ENCODE measurements at regions not wholly inside any gene's neighbourhood (a gene's known extent, or its start where the extent isn't known, plus 50 kb on each side); places are given as distances from the start of the nearest gene placed in this dataset.

GRCh38 chr10:14448197-14448990 lies 117.7 kb upstream of the FRMD4A start:
- Histone ChIP-seq H3K36me3 (ENCODE audit: insufficient read depth, low read length) (no peaks in the 10 kb centered on the region), H4K20me1 (ENCODE audit: insufficient read depth, low read length, poor library complexity, severe bottlenecking) (no peaks in the 10 kb centered on the region), H3K4me2 (ENCODE audit: low read depth, low read length, poor library complexity, severe bottlenecking) (no peak overlapping the region), H2AFZ (ENCODE audit: low read length) (no peak overlapping the region), H3K4me1 (ENCODE audit: insufficient read depth, low read length, poor library complexity, severe bottlenecking) (no peaks in the 10 kb centered on the region), H3F3A (ENCODE audit: low read depth) (no peaks in the 10 kb centered on the region), H3K79me2 (ENCODE audit: insufficient read depth, low read length) (no peaks in the 10 kb centered on the region), H3K9me3 (ENCODE audit: insufficient read depth, low read depth, low read length) (no peaks in the 10 kb centered on the region), H3K27me3 (ENCODE audit: insufficient read depth, low read length, poor library complexity, severe bottlenecking) (no peaks in the 10 kb centered on the region), H3K9me2 (replicated peaks; ENCODE audit: low read depth, low read length) (no peaks in the 10 kb centered on the region), H3K4me3 (ENCODE audit: low read length, poor library complexity, severe bottlenecking) (no peak overlapping the region), H3K9ac (ENCODE audit: low read depth, low read length, poor library complexity, severe bottlenecking) (no peak overlapping the region)
- TF ChIP-seq EZH2phosphoT487 (IDR thresholded peaks at IDR 0.05; ENCODE audit: borderline replicate concordance) (no peak), CTCF (conservative IDR thresholded peaks at IDR 0.05; ENCODE audit: low read length) (no peak)

GRCh38 chr10:14447094-14447839 lies 116.5 kb upstream of the FRMD4A start:
- H3K27me3 ChIP-seq (ENCODE audit: insufficient read depth, low read length, poor library complexity, severe bottlenecking), result no peaks in the 10 kb centered on the region
- H3K79me2 ChIP-seq (ENCODE audit: insufficient read depth, low read length), result no peaks in the 10 kb centered on the region
- no peaks in the 10 kb centered on the region for H3K4me1 ChIP-seq (ENCODE audit: insufficient read depth, low read length, poor library complexity, severe bottlenecking)
- H3K9me2 ChIP-seq (replicated peaks; ENCODE audit: low read depth, low read length), result no peaks in the 10 kb centered on the region
- H3K4me3 ChIP-seq (ENCODE audit: low read length, poor library complexity, severe bottlenecking), result no peak overlapping the region
- no peak overlapping the region for H2AFZ ChIP-seq (ENCODE audit: low read length)
- no peaks in the 10 kb centered on the region for H4K20me1 ChIP-seq (ENCODE audit: insufficient read depth, low read length, poor library complexity, severe bottlenecking)
- H3K9me3 ChIP-seq (ENCODE audit: insufficient read depth, low read depth, low read length), result no peaks in the 10 kb centered on the region
- TF ChIP-seq CTCF (conservative IDR thresholded peaks at IDR 0.05; ENCODE audit: low read length) (no peak), EZH2phosphoT487 (IDR thresholded peaks at IDR 0.05; ENCODE audit: borderline replicate concordance) (no peak)
- H3K36me3 ChIP-seq (ENCODE audit: insufficient read depth, low read length), result no peaks in the 10 kb centered on the region
- no peak overlapping the region for H3K4me2 ChIP-seq (ENCODE audit: low read depth, low read length, poor library complexity, severe bottlenecking)
- no peak overlapping the region for H3K9ac ChIP-seq (ENCODE audit: low read depth, low read length, poor library complexity, severe bottlenecking)
- H3F3A ChIP-seq (ENCODE audit: low read depth), result no peaks in the 10 kb centered on the region

- no peaks in the 10 kb centered on the region for H3K9me3 ChIP-seq (ENCODE audit: insufficient read depth, low read depth, low read length)
- H3K79me2 ChIP-seq (ENCODE audit: insufficient read depth, low read length), result no peaks in the 10 kb centered on the region
- TF ChIP-seq CTCF (conservative IDR thresholded peaks at IDR 0.05; ENCODE audit: low read length) (no peak), EZH2phosphoT487 (IDR thresholded peaks at IDR 0.05; ENCODE audit: borderline replicate concordance) (no peak)
- no peaks in the 10 kb centered on the region for H3K4me1 ChIP-seq (ENCODE audit: insufficient read depth, low read length, poor library complexity, severe bottlenecking)
- H3F3A ChIP-seq (ENCODE audit: low read depth), result no peaks in the 10 kb centered on the region
- no peak overlapping the region for H3K4me2 ChIP-seq (ENCODE audit: low read depth, low read length, poor library complexity, severe bottlenecking)
- H4K20me1 ChIP-seq (ENCODE audit: insufficient read depth, low read length, poor library complexity, severe bottlenecking), result no peaks in the 10 kb centered on the region
- no peak overlapping the region for H3K9ac ChIP-seq (ENCODE audit: low read depth, low read length, poor library complexity, severe bottlenecking)
- no peak overlapping the region for H2AFZ ChIP-seq (ENCODE audit: low read length)
- H3K36me3 ChIP-seq (ENCODE audit: insufficient read depth, low read length), result no peaks in the 10 kb centered on the region
- H3K9me2 ChIP-seq (replicated peaks; ENCODE audit: low read depth, low read length), result no peaks in the 10 kb centered on the region
- H3K27me3 ChIP-seq (ENCODE audit: insufficient read depth, low read length, poor library complexity, severe bottlenecking), result no peaks in the 10 kb centered on the region
- H3K4me3 ChIP-seq (ENCODE audit: low read length, poor library complexity, severe bottlenecking), result no peak overlapping the region
Observed at GRCh38 chr10:14439451-14440259, 108.9 kb upstream of the FRMD4A start.

Data from Loucy (cell line).